Right lobe of liver (tissue), 4 donors: ENCODE measurements at regions not wholly inside any gene's neighbourhood (a gene's known extent, or its start where the extent isn't known, plus 50 kb on each side); places are given as distances from the start of the nearest gene placed in this dataset.

Experiments
- POLR2A ChIP-seq: fragments of 450-650 bp; IDR thresholded peaks from one replicate; pipeline ENCODE4 v1.6.1; 2017; ENCODE audit warnings: antibody characterized with exemption, mild to moderate bottlenecking
- TF ChIP-seq, protein P1 (sequence below), 4 donors: fragments of 200-600 bp in 3 of 4; fragments of 450-650 bp in 1 of 4; IDR thresholded peaks; one replicate each; pipeline versions ENCODE4 v1.5.1 to v1.8.0; 2016 to 2022; ENCODE audit warnings: antibody characterized with exemption in 4 of 4, mild to moderate bottlenecking in 2 of 4
- donor health status: DM: no; HTN: no; CAD: no.
- donor health status: DM: no; HTN: no; CAD: no.
- donor health status: DM: no; HTN: yes; CAD: no.

GRCh38 chr5:2281446-2281845 lies 398.7 kb upstream of the IRX4 start:
- TF ChIP-seq, protein P1, sequence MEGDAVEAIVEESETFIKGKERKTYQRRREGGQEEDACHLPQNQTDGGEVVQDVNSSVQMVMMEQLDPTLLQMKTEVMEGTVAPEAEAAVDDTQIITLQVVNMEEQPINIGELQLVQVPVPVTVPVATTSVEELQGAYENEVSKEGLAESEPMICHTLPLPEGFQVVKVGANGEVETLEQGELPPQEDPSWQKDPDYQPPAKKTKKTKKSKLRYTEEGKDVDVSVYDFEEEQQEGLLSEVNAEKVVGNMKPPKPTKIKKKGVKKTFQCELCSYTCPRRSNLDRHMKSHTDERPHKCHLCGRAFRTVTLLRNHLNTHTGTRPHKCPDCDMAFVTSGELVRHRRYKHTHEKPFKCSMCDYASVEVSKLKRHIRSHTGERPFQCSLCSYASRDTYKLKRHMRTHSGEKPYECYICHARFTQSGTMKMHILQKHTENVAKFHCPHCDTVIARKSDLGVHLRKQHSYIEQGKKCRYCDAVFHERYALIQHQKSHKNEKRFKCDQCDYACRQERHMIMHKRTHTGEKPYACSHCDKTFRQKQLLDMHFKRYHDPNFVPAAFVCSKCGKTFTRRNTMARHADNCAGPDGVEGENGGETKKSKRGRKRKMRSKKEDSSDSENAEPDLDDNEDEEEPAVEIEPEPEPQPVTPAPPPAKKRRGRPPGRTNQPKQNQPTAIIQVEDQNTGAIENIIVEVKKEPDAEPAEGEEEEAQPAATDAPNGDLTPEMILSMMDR (IDR thresholded peaks at IDR 0.05) = no peak
- TF ChIP-seq POLR2A = no peak
